ENCODE measurements at regions not wholly inside any gene's neighbourhood (a gene's known extent, or its start where the extent isn't known, plus 50 kb on each side); places are given as distances from the start of the nearest gene placed in this dataset.
"Not testable (repeated sequence)": the region's sequence is repeated elsewhere in the genome, so short reads cannot be mapped to it uniquely, and the experiment has no call there.

GRCh38 chr20:22819784-22820183 is 215.3 kb upstream of the SSTR4 start:
- no peak overlapping the region for H3K27ac Mint-ChIP-seq
- H3K27me3 Mint-ChIP-seq (ENCODE audit: low read depth) = no peaks in the 10 kb centered on the region
- no peaks in the 10 kb centered on the region for H3K9me3 Mint-ChIP-seq
- intact Hi-C loops (cut with micrococcal nuclease) = no loop called here
- no peak for DNase-seq
- H3K4me1 Mint-ChIP-seq (ENCODE audit: low read depth) = no peaks in the 10 kb centered on the region
- H3K4me3 Mint-ChIP-seq = no peak overlapping the region
- H3K36me3 Mint-ChIP-seq (ENCODE audit: low read depth) = no peaks in the 10 kb centered on the region
- CTCF ChIA-PET = no interaction called here

- no peak for DNase-seq
- CTCF ChIA-PET = no interaction called here
- intact Hi-C loops (cut with micrococcal nuclease) = no loop called here
- no peak overlapping the region for H3K27ac Mint-ChIP-seq
- no peaks in the 10 kb centered on the region for H3K27me3 Mint-ChIP-seq (ENCODE audit: low read depth)
- no peaks in the 10 kb centered on the region for H3K9me3 Mint-ChIP-seq
- H3K4me1 Mint-ChIP-seq (ENCODE audit: low read depth) = no peaks in the 10 kb centered on the region
- H3K4me3 Mint-ChIP-seq = no peak overlapping the region
- H3K36me3 Mint-ChIP-seq (ENCODE audit: low read depth) = no peaks in the 10 kb centered on the region
These were observed 213.9 kb upstream of the SSTR4 start for GRCh38 chr20:22821081-22821727.

- CTCF ChIA-PET = no interaction called here
- H3K27ac Mint-ChIP-seq = no peak overlapping the region
- no peak overlapping the region for H3K4me3 Mint-ChIP-seq
- H3K4me1 Mint-ChIP-seq (ENCODE audit: low read depth) = no peaks in the 10 kb centered on the region
- H3K27me3 Mint-ChIP-seq (ENCODE audit: low read depth) = no peaks in the 10 kb centered on the region
- H3K9me3 Mint-ChIP-seq = no peaks in the 10 kb centered on the region
- DNase-seq = no peak
- intact Hi-C loops (cut with micrococcal nuclease) = no loop called here
- no peaks in the 10 kb centered on the region for H3K36me3 Mint-ChIP-seq (ENCODE audit: low read depth)
These were observed 213.3 kb upstream of the SSTR4 start for GRCh38 chr20:22821796-22822195.

- Mint-ChIP-seq H3K36me3 (ENCODE audit: low read depth) (no peaks in the 10 kb centered on the region), H3K4me3 (no peak overlapping the region), H3K27ac (no peak overlapping the region), H3K27me3 (ENCODE audit: low read depth) (no peaks in the 10 kb centered on the region), H3K4me1 (ENCODE audit: low read depth) (no peaks in the 10 kb centered on the region), H3K9me3 (no peaks in the 10 kb centered on the region)
- intact Hi-C loops (cut with micrococcal nuclease) = no loop called here
- DNase-seq = no peak
- CTCF ChIA-PET = interaction anchor here (0.6 kb wide), 1 partner anchor 130 kb away, joined by 3 read pairs; no protein-coding TSS in a partner anchor
These were observed 212.0 kb upstream of the SSTR4 start for GRCh38 chr20:22823119-22823518.

GRCh38 chr20:22824077-22824476 is 211.0 kb upstream of the SSTR4 start:
- intact Hi-C loops (cut with micrococcal nuclease) = no loop called here
- DNase-seq = no peak
- no peaks in the 10 kb centered on the region for H3K4me1 Mint-ChIP-seq (ENCODE audit: low read depth)
- no peaks in the 10 kb centered on the region for H3K27me3 Mint-ChIP-seq (ENCODE audit: low read depth)
- CTCF ChIA-PET = no interaction called here
- no peaks in the 10 kb centered on the region for H3K9me3 Mint-ChIP-seq
- H3K36me3 Mint-ChIP-seq (ENCODE audit: low read depth) = no peaks in the 10 kb centered on the region
- no peak overlapping the region for H3K4me3 Mint-ChIP-seq
- no peak overlapping the region for H3K27ac Mint-ChIP-seq

- no peak overlapping the region for H3K4me3 Mint-ChIP-seq
- H3K27me3 Mint-ChIP-seq (ENCODE audit: low read depth) = no peaks in the 10 kb centered on the region
- intact Hi-C loops (cut with micrococcal nuclease) = no loop called here
- CTCF ChIA-PET = no interaction called here
- no peak overlapping the region for H3K27ac Mint-ChIP-seq
- DNase-seq = no peak
- no peaks in the 10 kb centered on the region for H3K9me3 Mint-ChIP-seq
- no peaks in the 10 kb centered on the region for H3K36me3 Mint-ChIP-seq (ENCODE audit: low read depth)
- no peaks in the 10 kb centered on the region for H3K4me1 Mint-ChIP-seq (ENCODE audit: low read depth)
These were observed 210.0 kb upstream of the SSTR4 start for GRCh38 chr20:22825076-22825475.

GRCh38 chr20:22825546-22825945 is 209.6 kb upstream of the SSTR4 start:
- no peaks in the 10 kb centered on the region for H3K9me3 Mint-ChIP-seq
- no peaks in the 10 kb centered on the region for H3K27me3 Mint-ChIP-seq (ENCODE audit: low read depth)
- CTCF ChIA-PET = interaction anchor here (0.6 kb wide), 1 partner anchor 515 kb away, joined by 4 read pairs; no protein-coding TSS in a partner anchor
- intact Hi-C loops (cut with micrococcal nuclease) = no loop called here
- no peak for DNase-seq
- no peak overlapping the region for H3K4me3 Mint-ChIP-seq
- H3K36me3 Mint-ChIP-seq (ENCODE audit: low read depth) = no peaks in the 10 kb centered on the region
- no peaks in the 10 kb centered on the region for H3K4me1 Mint-ChIP-seq (ENCODE audit: low read depth)
- no peak overlapping the region for H3K27ac Mint-ChIP-seq

GRCh38 chr20:22826306-22827230 is 208.5 kb upstream of the SSTR4 start:
- Mint-ChIP-seq H3K27me3 (ENCODE audit: low read depth) (peaks cover 2% of the 10 kb centered on the region), H3K4me1 (ENCODE audit: low read depth) (no peaks in the 10 kb centered on the region), H3K4me3 (no peak overlapping the region), H3K27ac (no peak overlapping the region), H3K36me3 (ENCODE audit: low read depth) (no peaks in the 10 kb centered on the region), H3K9me3 (peaks cover 2% of the 10 kb centered on the region)
- intact Hi-C loops (cut with micrococcal nuclease) = no loop called here
- no peak for DNase-seq
- CTCF ChIA-PET = no interaction called here

GRCh38 chr20:22827916-22828315 is 207.2 kb upstream of the SSTR4 start:
- CTCF ChIA-PET = no interaction called here
- Mint-ChIP-seq H3K36me3 (ENCODE audit: low read depth) (no peaks in the 10 kb centered on the region), H3K27me3 (ENCODE audit: low read depth) (peaks cover 2% of the 10 kb centered on the region), H3K4me3 (no peak overlapping the region), H3K27ac (no peak overlapping the region), H3K9me3 (peaks cover 2% of the 10 kb centered on the region), H3K4me1 (ENCODE audit: low read depth) (no peaks in the 10 kb centered on the region)
- intact Hi-C loops (cut with micrococcal nuclease) = no loop called here
- DNase-seq = no peak

GRCh38 chr20:22829356-22829755 is 205.8 kb upstream of the SSTR4 start:
- intact Hi-C loops (cut with micrococcal nuclease) = no loop called here

GRCh38 chr20:22830138-22830537 is 205.0 kb upstream of the SSTR4 start:
- no peak for DNase-seq
- Mint-ChIP-seq H3K4me1 (ENCODE audit: low read depth) (no peaks in the 10 kb centered on the region), H3K36me3 (ENCODE audit: low read depth) (no peaks in the 10 kb centered on the region), H3K9me3 (peaks cover 2% of the 10 kb centered on the region), H3K4me3 (no peak overlapping the region), H3K27me3 (ENCODE audit: low read depth) (peaks cover 2% of the 10 kb centered on the region), H3K27ac (no peak overlapping the region)
- CTCF ChIA-PET = no interaction called here
- intact Hi-C loops (cut with micrococcal nuclease) = no loop called here

More at GRCh38 chr20:22829356-22829755, 205.8 kb upstream of the SSTR4 start:
- Mint-ChIP-seq H3K27me3 (ENCODE audit: low read depth) (peaks cover 2% of the 10 kb centered on the region), H3K4me3 (no peak overlapping the region), H3K36me3 (ENCODE audit: low read depth) (no peaks in the 10 kb centered on the region), H3K4me1 (ENCODE audit: low read depth) (no peaks in the 10 kb centered on the region), H3K27ac (no peak overlapping the region), H3K9me3 (peaks cover 2% of the 10 kb centered on the region)
- CTCF ChIA-PET = no interaction called here
- DNase-seq = no peak

- H3K27me3 Mint-ChIP-seq (ENCODE audit: low read depth); CTCF ChIA-PET; H3K9me3 Mint-ChIP-seq; DNase-seq; H3K4me1 Mint-ChIP-seq (ENCODE audit: low read depth); H3K27ac Mint-ChIP-seq; H3K36me3 Mint-ChIP-seq (ENCODE audit: low read depth); intact Hi-C loops (cut with micrococcal nuclease); H3K4me3 Mint-ChIP-seq: not testable (repeated sequence)
These were observed 204.4 kb upstream of the SSTR4 start for GRCh38 chr20:22830715-22831114.

- Mint-ChIP-seq H3K4me1 (ENCODE audit: low read depth) (no peaks in the 10 kb centered on the region), H3K4me3 (no peak overlapping the region), H3K9me3 (peaks cover 2% of the 10 kb centered on the region), H3K27ac (no peak overlapping the region), H3K36me3 (ENCODE audit: low read depth) (no peaks in the 10 kb centered on the region), H3K27me3 (ENCODE audit: low read depth) (peaks cover 2% of the 10 kb centered on the region)
- CTCF ChIA-PET = no interaction called here
- intact Hi-C loops (cut with micrococcal nuclease) = no loop called here
- DNase-seq = no peak
These were observed 201.3 kb upstream of the SSTR4 start for GRCh38 chr20:22833851-22834250.

Data from activated naive CD4-positive, alpha-beta T cell treated with anti-CD3 and anti-CD28 coated beads for 36 hours (primary cell).